OCI-LY3 (cell line): ENCODE measurements at regions not wholly inside any gene's neighbourhood (a gene's known extent, or its start where the extent isn't known, plus 50 kb on each side); places are given as distances from the start of the nearest gene placed in this dataset.

Experiments
- H2AFZ ChIP-seq: fragments of 200-600, 300-600 bp; shearing (Covaris generic); 2 replicates; pipeline ENCODE4 v1.6.0; 2014; ENCODE audit warnings: antibody characterized with exemption, low read depth, low read length
- H3K27ac ChIP-seq: fragments of 200-600, 300-600 bp; sonication (generic); 2 replicates; pipeline ENCODE4 v1.5.1; 2014; ENCODE audit warnings: mild to moderate bottlenecking, low read length, moderate library complexity, mixed read lengths
- H3K27me3 ChIP-seq: fragments of 200-600, 300-600 bp; sonication (generic); 2 replicates; pipeline ENCODE4 v1.6.1; 2014; ENCODE audit warnings: low read depth, low read length, mixed read lengths
- H3K36me3 ChIP-seq: fragments of 200-600, 300-600 bp; sonication (generic); replicated peaks from 2 replicates; pipeline ENCODE3; 2014; ENCODE audit warnings: low read depth, low read length, mixed read lengths
- H3K4me1 ChIP-seq: fragments of 300-600, 200-600 bp; sonication (generic); 2 replicates; pipeline ENCODE4 v1.6.1; 2014; ENCODE audit warnings: low read length, mixed read lengths
- H3K4me2 ChIP-seq: fragments of 200-600, 300-600 bp; sonication (generic); 2 replicates; pipeline ENCODE4 v1.6.1; 2014; ENCODE audit warnings: low read length, mixed read lengths
- H3K4me3 ChIP-seq: fragments of 300-600, 200-600 bp; sonication (generic); 2 replicates; pipeline ENCODE4 v1.5.1; 2014; ENCODE audit warnings: antibody characterized with exemption, mild to moderate bottlenecking, low read length, moderate library complexity
- H3K79me2 ChIP-seq: fragments of 300-600, 200-600 bp; shearing (Covaris generic); 2 replicates; pipeline ENCODE4 v1.6.1; 2014; ENCODE audit warnings: mild to moderate bottlenecking, low read length, mixed read lengths
- H3K9ac ChIP-seq: fragments of 300-600, 200-600 bp; shearing (Covaris generic); 2 replicates; pipeline ENCODE4 v1.6.0; 2014; ENCODE audit warnings: mild to moderate bottlenecking, low read length, moderate library complexity
- H3K9me3 ChIP-seq: fragments of 200-600, 300-600 bp; shearing (Covaris generic); 2 replicates; pipeline ENCODE4 v1.6.1; 2014; ENCODE audit warnings: low read length, mixed read lengths; ENCODE audit not compliant: insufficient read depth
- H4K20me1 ChIP-seq: fragments of 200-600, 300-600 bp; sonication (generic); 2 replicates; pipeline ENCODE4 v1.6.1; 2016; ENCODE audit warnings: low read length, mixed read lengths; ENCODE audit not compliant: insufficient read depth
- CTCF ChIP-seq: fragments of 200-600, 300-600 bp; sonication (generic); IDR thresholded peaks from 2 replicates; pipeline ENCODE4 v1.5.1; 2014; ENCODE audit warnings: antibody characterized with exemption, low read length, low read depth
- EZH2phosphoT487 ChIP-seq: fragments of 200-600 bp; shearing (Covaris generic); IDR thresholded peaks from 2 replicates; pipeline ENCODE4 v1.6.1; 2018; ENCODE audit warnings: antibody characterized with exemption, mixed run types, low read depth

DNA sequence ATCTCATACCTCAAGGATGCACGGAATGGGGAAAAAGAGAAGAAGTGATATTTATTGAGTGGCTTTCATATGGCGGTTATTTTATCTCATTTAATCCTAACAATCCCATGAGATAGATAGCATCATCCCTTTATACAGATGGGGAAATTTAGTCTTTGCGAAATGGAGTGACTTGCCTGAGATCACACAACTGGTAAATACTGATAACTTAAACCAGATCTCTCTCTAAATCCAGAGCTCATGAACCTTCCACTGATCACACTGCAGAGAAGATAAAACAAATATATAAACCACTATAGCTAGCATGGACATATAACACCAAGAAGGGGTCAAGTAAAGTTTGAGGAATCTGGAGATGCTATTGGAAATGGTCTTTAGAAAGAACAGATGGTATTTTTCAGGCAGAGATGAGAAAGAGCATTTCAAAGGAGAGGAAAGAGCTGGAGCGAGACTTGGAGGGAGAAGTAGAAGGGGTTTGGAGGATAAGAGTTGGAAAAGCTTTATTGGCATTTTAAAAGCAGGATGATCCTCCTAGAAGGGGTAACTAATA lies 139.8 kb upstream of the TNFAIP3 start:
- H3K27me3 ChIP-seq: peaks cover 3% of the 10 kb centered on the region; the same call in 1 of the 2 replicates
- no peak overlapping the region for H2AFZ ChIP-seq
- H3K79me2 ChIP-seq: no peaks in the 10 kb centered on the region
- H3K4me2 ChIP-seq: no peak overlapping the region
- no peak overlapping the region for H3K9ac ChIP-seq
- H3K36me3 ChIP-seq: no peaks in the 10 kb centered on the region
- TF ChIP-seq CTCF (no peak), EZH2phosphoT487 (no peak)
- no peak overlapping the region for H3K4me3 ChIP-seq
- H3K9me3 ChIP-seq: no peaks in the 10 kb centered on the region
- peaks cover 5% of the 10 kb centered on the region for H3K4me1 ChIP-seq
- no peaks in the 10 kb centered on the region for H4K20me1 ChIP-seq
- no peak overlapping the region for H3K27ac ChIP-seq

GRCh38 chr6:137728386-137729349 lies 138.4 kb upstream of the TNFAIP3 start:
- Histone ChIP-seq H3K9me3 (no peaks in the 10 kb centered on the region), H3K79me2 (no peaks in the 10 kb centered on the region), H3K27me3 (peaks cover 3% of the 10 kb centered on the region; the same call in 1 of the 2 replicates), H3K36me3 (no peaks in the 10 kb centered on the region), H3K4me2 (no peak overlapping the region), H3K4me1 (no peaks in the 10 kb centered on the region), H3K9ac (no peak overlapping the region), H3K4me3 (no peak overlapping the region), H2AFZ (no peak overlapping the region), H3K27ac (no peak overlapping the region), H4K20me1 (no peaks in the 10 kb centered on the region)
- no peak for TF ChIP-seq CTCF
- no peak for TF ChIP-seq EZH2phosphoT487

GRCh38 chr6:137729866-137730629 lies 137.0 kb upstream of the TNFAIP3 start:
- H3K27ac ChIP-seq: no peak overlapping the region
- H3K9ac ChIP-seq: no peak overlapping the region
- no peak overlapping the region for H3K4me2 ChIP-seq

More at GRCh38 chr6:137729866-137730629, 137.0 kb upstream of the TNFAIP3 start:
- Histone ChIP-seq H3K4me1 (no peaks in the 10 kb centered on the region), H3K9me3 (no peaks in the 10 kb centered on the region), H3K36me3 (no peaks in the 10 kb centered on the region), H3K27me3 (peaks cover 3% of the 10 kb centered on the region; the same call in 1 of the 2 replicates), H4K20me1 (no peaks in the 10 kb centered on the region), H3K4me3 (no peak overlapping the region), H3K79me2 (no peaks in the 10 kb centered on the region), H2AFZ (no peak overlapping the region)
- no peak for TF ChIP-seq CTCF
- TF ChIP-seq EZH2phosphoT487: no peak
